ENCODE measurements at regions not wholly inside any gene's neighbourhood (a gene's known extent, or its start where the extent isn't known, plus 50 kb on each side); places are given as distances from the start of the nearest gene placed in this dataset.

GRCh38 chr4:151566053-151566452, 157.1 kb downstream of the FHIP1A start:
- Histone ChIP-seq H2BK120ac (ENCODE audit: low read depth, low read length) (no peak overlapping the region), H3K79me2 (ENCODE audit: control insufficient read depth, insufficient read depth, low read length) (no peaks in the 10 kb centered on the region), H3K4me2 (ENCODE audit: low read length) (no peak overlapping the region), H3K4me3 (ENCODE audit: low read length) (no peak overlapping the region), H3K27ac (ENCODE audit: low read depth, low read length) (no peak overlapping the region), H3K23ac (ENCODE audit: low read length) (no peak overlapping the region), H2BK5ac (ENCODE audit: low read length) (no peak overlapping the region), H4K5ac (ENCODE audit: low read length) (no peak overlapping the region), H3K4me1 (ENCODE audit: control insufficient read depth, low read depth, low read length) (no peaks in the 10 kb centered on the region), H3K36me3 (ENCODE audit: control insufficient read depth, insufficient read depth, low read length) (no peaks in the 10 kb centered on the region), H3K56ac (ENCODE audit: low read length) (no peak overlapping the region), H3K9ac (ENCODE audit: low read length) (no peak overlapping the region), H3K79me1 (ENCODE audit: low read length) (no peaks in the 10 kb centered on the region), H2AK5ac (ENCODE audit: low read length) (no peak overlapping the region), H3K4ac (ENCODE audit: low read depth, low read length) (no peak overlapping the region), H2BK15ac (replicated peaks; ENCODE audit: low read depth) (no peak overlapping the region), H3K27me3 (ENCODE audit: insufficient read depth, low read length, poor library complexity) (no peaks in the 10 kb centered on the region), H4K8ac (ENCODE audit: low read depth, low read length) (no peak overlapping the region), H3K18ac (ENCODE audit: low read length) (no peak overlapping the region)
- no peak for DNase-seq
- WGBS (ENCODE audit: extremely low coverage, insufficient coverage, low lambda C conversion rate) = no CpG with 5 or more reads among the region's 3 CpGs

GRCh38 chr4:151567056-151567455, 158.1 kb downstream of the FHIP1A start:
- H3K4me3 ChIP-seq (ENCODE audit: low read length) = no peak overlapping the region

GRCh38 chr4:151568966-151569365, 160.0 kb downstream of the FHIP1A start:
- H3K9ac ChIP-seq (ENCODE audit: low read length) = no peak overlapping the region
- no peaks in the 10 kb centered on the region for H3K79me1 ChIP-seq (ENCODE audit: low read length)
- no peak overlapping the region for H2AK5ac ChIP-seq (ENCODE audit: low read length)
- no peak overlapping the region for H3K4ac ChIP-seq (ENCODE audit: low read depth, low read length)
- H3K4me2 ChIP-seq (ENCODE audit: low read length) = no peak overlapping the region
- no peak overlapping the region for H3K23ac ChIP-seq (ENCODE audit: low read length)
- H3K18ac ChIP-seq (ENCODE audit: low read length) = no peak overlapping the region
- H4K8ac ChIP-seq (ENCODE audit: low read depth, low read length) = no peak overlapping the region
- H2BK5ac ChIP-seq (ENCODE audit: low read length) = no peak overlapping the region
- H3K4me3 ChIP-seq (ENCODE audit: low read length) = no peak overlapping the region
- H3K27ac ChIP-seq (ENCODE audit: low read depth, low read length) = no peak overlapping the region
- H3K4me1 ChIP-seq (ENCODE audit: control insufficient read depth, low read depth, low read length) = no peaks in the 10 kb centered on the region
- no peaks in the 10 kb centered on the region for H3K36me3 ChIP-seq (ENCODE audit: control insufficient read depth, insufficient read depth, low read length)
- H4K5ac ChIP-seq (ENCODE audit: low read length) = no peak overlapping the region
- H3K27me3 ChIP-seq (ENCODE audit: insufficient read depth, low read length, poor library complexity) = no peaks in the 10 kb centered on the region
- H2BK15ac ChIP-seq (replicated peaks; ENCODE audit: low read depth) = no peak overlapping the region
- H3K79me2 ChIP-seq (ENCODE audit: control insufficient read depth, insufficient read depth, low read length) = no peaks in the 10 kb centered on the region
- DNase-seq = no peak
- WGBS (ENCODE audit: extremely low coverage, insufficient coverage, low lambda C conversion rate) = no CpG with 5 or more reads among the region's 5 CpGs
- no peak overlapping the region for H2BK120ac ChIP-seq (ENCODE audit: low read depth, low read length)
- H3K56ac ChIP-seq (ENCODE audit: low read length) = no peak overlapping the region

More at GRCh38 chr4:151567056-151567455, 158.1 kb downstream of the FHIP1A start:
- H3K4me2 ChIP-seq (ENCODE audit: low read length) = no peak overlapping the region
- H3K79me2 ChIP-seq (ENCODE audit: control insufficient read depth, insufficient read depth, low read length) = no peaks in the 10 kb centered on the region
- no peak overlapping the region for H3K27ac ChIP-seq (ENCODE audit: low read depth, low read length)
- H2BK120ac ChIP-seq (ENCODE audit: low read depth, low read length) = no peak overlapping the region
- no peak for DNase-seq
- no peak overlapping the region for H4K8ac ChIP-seq (ENCODE audit: low read depth, low read length)
- no peak overlapping the region for H3K18ac ChIP-seq (ENCODE audit: low read length)
- no peak overlapping the region for H3K9ac ChIP-seq (ENCODE audit: low read length)
- no peak overlapping the region for H4K5ac ChIP-seq (ENCODE audit: low read length)
- H3K23ac ChIP-seq (ENCODE audit: low read length) = no peak overlapping the region
- H2BK5ac ChIP-seq (ENCODE audit: low read length) = no peak overlapping the region
- H2AK5ac ChIP-seq (ENCODE audit: low read length) = no peak overlapping the region
- H3K27me3 ChIP-seq (ENCODE audit: insufficient read depth, low read length, poor library complexity) = no peaks in the 10 kb centered on the region
- H3K4me1 ChIP-seq (ENCODE audit: control insufficient read depth, low read depth, low read length) = no peaks in the 10 kb centered on the region
- H3K4ac ChIP-seq (ENCODE audit: low read depth, low read length) = no peak overlapping the region
- H3K36me3 ChIP-seq (ENCODE audit: control insufficient read depth, insufficient read depth, low read length) = no peaks in the 10 kb centered on the region
- no peak overlapping the region for H3K56ac ChIP-seq (ENCODE audit: low read length)
- WGBS (ENCODE audit: extremely low coverage, insufficient coverage, low lambda C conversion rate) = no CpG with 5 or more reads among the region's 4 CpGs
- no peaks in the 10 kb centered on the region for H3K79me1 ChIP-seq (ENCODE audit: low read length)
- no peak overlapping the region for H2BK15ac ChIP-seq (replicated peaks; ENCODE audit: low read depth)

GRCh38 chr4:151569650-151570049, 160.7 kb downstream of the FHIP1A start:
- H2BK15ac ChIP-seq (replicated peaks; ENCODE audit: low read depth) = no peak overlapping the region
- no peak overlapping the region for H3K4ac ChIP-seq (ENCODE audit: low read depth, low read length)
- peak; percentile 29 for DNase-seq
- no peak overlapping the region for H2BK120ac ChIP-seq (ENCODE audit: low read depth, low read length)
- H3K4me1 ChIP-seq (ENCODE audit: control insufficient read depth, low read depth, low read length) = no peaks in the 10 kb centered on the region
- H3K56ac ChIP-seq (ENCODE audit: low read length) = no peak overlapping the region
- H3K4me3 ChIP-seq (ENCODE audit: low read length) = no peak overlapping the region
- H2AK5ac ChIP-seq (ENCODE audit: low read length) = no peak overlapping the region
- no peaks in the 10 kb centered on the region for H3K79me2 ChIP-seq (ENCODE audit: control insufficient read depth, insufficient read depth, low read length)
- no peak overlapping the region for H3K4me2 ChIP-seq (ENCODE audit: low read length)
- H3K27ac ChIP-seq (ENCODE audit: low read depth, low read length) = no peak overlapping the region
- H3K27me3 ChIP-seq (ENCODE audit: insufficient read depth, low read length, poor library complexity) = no peaks in the 10 kb centered on the region
- H4K5ac ChIP-seq (ENCODE audit: low read length) = no peak overlapping the region
- H3K36me3 ChIP-seq (ENCODE audit: control insufficient read depth, insufficient read depth, low read length) = no peaks in the 10 kb centered on the region
- H3K79me1 ChIP-seq (ENCODE audit: low read length) = no peaks in the 10 kb centered on the region
- H3K23ac ChIP-seq (ENCODE audit: low read length) = no peak overlapping the region
- H3K18ac ChIP-seq (ENCODE audit: low read length) = no peak overlapping the region
- H3K9ac ChIP-seq (ENCODE audit: low read length) = no peak overlapping the region
- H2BK5ac ChIP-seq (ENCODE audit: low read length) = no peak overlapping the region
- H4K8ac ChIP-seq (ENCODE audit: low read depth, low read length) = no peak overlapping the region

- no peak overlapping the region for H3K18ac ChIP-seq (ENCODE audit: low read length)
- no peaks in the 10 kb centered on the region for H3K79me2 ChIP-seq (ENCODE audit: control insufficient read depth, insufficient read depth, low read length)
- H3K56ac ChIP-seq (ENCODE audit: low read length) = no peak overlapping the region
- H3K9ac ChIP-seq (ENCODE audit: low read length) = no peak overlapping the region
- no peak overlapping the region for H4K5ac ChIP-seq (ENCODE audit: low read length)
- no peak overlapping the region for H3K27ac ChIP-seq (ENCODE audit: low read depth, low read length)
- H3K79me1 ChIP-seq (ENCODE audit: low read length) = no peaks in the 10 kb centered on the region
- no peak for DNase-seq
- H2BK120ac ChIP-seq (ENCODE audit: low read depth, low read length) = no peak overlapping the region
- H2AK5ac ChIP-seq (ENCODE audit: low read length) = no peak overlapping the region
- no peak overlapping the region for H3K4me2 ChIP-seq (ENCODE audit: low read length)
- H4K8ac ChIP-seq (ENCODE audit: low read depth, low read length) = no peak overlapping the region
- H3K4me3 ChIP-seq (ENCODE audit: low read length) = no peak overlapping the region
- no peak overlapping the region for H2BK15ac ChIP-seq (replicated peaks; ENCODE audit: low read depth)
- H2BK5ac ChIP-seq (ENCODE audit: low read length) = no peak overlapping the region
- no CpG with 5 or more reads among the region's 2 CpGs for WGBS (ENCODE audit: extremely low coverage, insufficient coverage, low lambda C conversion rate)
- H3K23ac ChIP-seq (ENCODE audit: low read length) = no peak overlapping the region
- no peaks in the 10 kb centered on the region for H3K36me3 ChIP-seq (ENCODE audit: control insufficient read depth, insufficient read depth, low read length)
- H3K4ac ChIP-seq (ENCODE audit: low read depth, low read length) = no peak overlapping the region
- H3K27me3 ChIP-seq (ENCODE audit: insufficient read depth, low read length, poor library complexity) = no peaks in the 10 kb centered on the region
- H3K4me1 ChIP-seq (ENCODE audit: control insufficient read depth, low read depth, low read length) = no peaks in the 10 kb centered on the region
Measured at GRCh38 chr4:151573474-151573873, 164.5 kb downstream of the FHIP1A start.

GRCh38 chr4:151573945-151574344, 165.0 kb downstream of the FHIP1A start:
- Histone ChIP-seq H2AK5ac (ENCODE audit: low read length) (no peak overlapping the region), H3K27ac (ENCODE audit: low read depth, low read length) (no peak overlapping the region), H3K4me3 (ENCODE audit: low read length) (no peak overlapping the region), H3K4me1 (ENCODE audit: control insufficient read depth, low read depth, low read length) (no peaks in the 10 kb centered on the region), H3K36me3 (ENCODE audit: control insufficient read depth, insufficient read depth, low read length) (no peaks in the 10 kb centered on the region), H3K4me2 (ENCODE audit: low read length) (no peak overlapping the region), H2BK120ac (ENCODE audit: low read depth, low read length) (no peak overlapping the region), H3K18ac (ENCODE audit: low read length) (no peak overlapping the region), H4K8ac (ENCODE audit: low read depth, low read length) (no peak overlapping the region), H3K4ac (ENCODE audit: low read depth, low read length) (no peak overlapping the region), H2BK5ac (ENCODE audit: low read length) (no peak overlapping the region), H3K9ac (ENCODE audit: low read length) (no peak overlapping the region), H2BK15ac (replicated peaks; ENCODE audit: low read depth) (no peak overlapping the region), H4K5ac (ENCODE audit: low read length) (no peak overlapping the region), H3K27me3 (ENCODE audit: insufficient read depth, low read length, poor library complexity) (no peaks in the 10 kb centered on the region), H3K79me1 (ENCODE audit: low read length) (no peaks in the 10 kb centered on the region), H3K56ac (ENCODE audit: low read length) (no peak overlapping the region), H3K23ac (ENCODE audit: low read length) (no peak overlapping the region), H3K79me2 (ENCODE audit: control insufficient read depth, insufficient read depth, low read length) (no peaks in the 10 kb centered on the region)
- WGBS (ENCODE audit: extremely low coverage, insufficient coverage, low lambda C conversion rate) = no CpG with 5 or more reads among the region's 1 CpG
- peak; percentile 13 for DNase-seq
